ENCODE measurements at regions not wholly inside any gene's neighbourhood (a gene's known extent, or its start where the extent isn't known, plus 50 kb on each side); places are given as distances from the start of the nearest gene placed in this dataset.

- in situ Hi-C loops (cut with MboI; ENCODE audit: low pct_ligation_motif_present in 1 of 4, low pct_unique_long_range_greater_than_20kb in 1 of 4, low sequenced_read_pairs in 3 of 4), result no loop called here
Observed at GRCh38 chr2:60400462-60401246, 152.8 kb downstream of the BCL11A start.

GRCh38 chr2:60394463-60394862 lies 159.0 kb downstream of the BCL11A start:
- H3K4me1 ChIP-seq, result no peaks in the 10 kb centered on the region
- no peak overlapping the region for H3K27ac ChIP-seq
- 65 to 82% methylated on average over 2 of the region's 2 CpGs for WGBS, 2 donors (ENCODE audit: low coverage in 1 of 2)
- in situ Hi-C loops (cut with MboI; ENCODE audit: low pct_ligation_motif_present in 1 of 4, low pct_unique_long_range_greater_than_20kb in 1 of 4, low sequenced_read_pairs in 3 of 4) (no loop called here), intact Hi-C loops (cut with DNase I; ENCODE audit: low total_unique reads) (no loop called here)
- H3K4me3 ChIP-seq, result no peak overlapping the region
- H3K27me3 ChIP-seq, result no peaks in the 10 kb centered on the region
- no peaks in the 10 kb centered on the region for H3K36me3 ChIP-seq
- no peak for TF ChIP-seq CTCF (IDR thresholded peaks at IDR 0.05)
- no peak for TF ChIP-seq POLR2A (IDR thresholded peaks at IDR 0.05)
- no peak for TF ChIP-seq POLR2AphosphoS5 (IDR thresholded peaks at IDR 0.05)
- TF ChIP-seq EP300 (IDR thresholded peaks at IDR 0.05; ENCODE audit: low read depth), result no peak
- no peaks in the 10 kb centered on the region for H3K9me3 ChIP-seq
- DNase-seq, result no peak

More at GRCh38 chr2:60400462-60401246, 152.8 kb downstream of the BCL11A start:
- H3K4me1 ChIP-seq, result no peaks in the 10 kb centered on the region
- 0 to 75% methylated on average over 1 to 7 of the region's 7 CpGs for WGBS, 2 donors (ENCODE audit: low coverage in 1 of 2)
- DNase-seq, result no peak
- no peaks in the 10 kb centered on the region for H3K36me3 ChIP-seq
- no peaks in the 10 kb centered on the region for H3K27me3 ChIP-seq
- H3K27ac ChIP-seq, result no peak overlapping the region
- no peaks in the 10 kb centered on the region for H3K9me3 ChIP-seq
- TF ChIP-seq POLR2A (IDR thresholded peaks at IDR 0.05) (no peak), EP300 (IDR thresholded peaks at IDR 0.05; ENCODE audit: low read depth) (no peak)
- no peak overlapping the region for H3K4me3 ChIP-seq
- intact Hi-C loops (cut with DNase I; ENCODE audit: low total_unique reads), result no loop called here

GRCh38 chr2:60391649-60392375 lies 161.6 kb downstream of the BCL11A start:
- H3K27ac ChIP-seq, result no peak overlapping the region
- intact Hi-C loops (cut with DNase I; ENCODE audit: low total_unique reads) (no loop called here), in situ Hi-C loops (cut with MboI; ENCODE audit: low pct_ligation_motif_present in 1 of 4, low pct_unique_long_range_greater_than_20kb in 1 of 4, low sequenced_read_pairs in 3 of 4) (no loop called here)
- no peaks in the 10 kb centered on the region for H3K9me3 ChIP-seq
- H3K4me3 ChIP-seq, result no peak overlapping the region
- H3K4me1 ChIP-seq, result no peaks in the 10 kb centered on the region
- no peaks in the 10 kb centered on the region for H3K27me3 ChIP-seq
- H3K36me3 ChIP-seq, result no peaks in the 10 kb centered on the region
- TF ChIP-seq POLR2AphosphoS5 (IDR thresholded peaks at IDR 0.05), result no peak
- TF ChIP-seq POLR2A (IDR thresholded peaks at IDR 0.05), result no peak
- no peak for TF ChIP-seq EP300 (IDR thresholded peaks at IDR 0.05; ENCODE audit: low read depth)
- DNase-seq, result no peak
- WGBS, 2 donors (ENCODE audit: low coverage in 1 of 2), result 40 to 83% methylated on average over 1 to 7 of the region's 7 CpGs

- intact Hi-C loops (cut with DNase I; ENCODE audit: low total_unique reads) (no loop called here), in situ Hi-C loops (cut with MboI; ENCODE audit: low pct_ligation_motif_present in 1 of 4, low pct_unique_long_range_greater_than_20kb in 1 of 4, low sequenced_read_pairs in 3 of 4) (no loop called here)
- Histone ChIP-seq H3K36me3 (no peaks in the 10 kb centered on the region), H3K4me3 (no peak overlapping the region), H3K4me1 (no peaks in the 10 kb centered on the region), H3K27me3 (no peaks in the 10 kb centered on the region), H3K27ac (no peak overlapping the region), H3K9me3 (no peaks in the 10 kb centered on the region)
- TF ChIP-seq POLR2A (IDR thresholded peaks at IDR 0.05), result no peak
- TF ChIP-seq EP300 (IDR thresholded peaks at IDR 0.05; ENCODE audit: low read depth), result no peak
- no peak for TF ChIP-seq CTCF (IDR thresholded peaks at IDR 0.05)
- TF ChIP-seq POLR2AphosphoS5 (IDR thresholded peaks at IDR 0.05), result no peak
- DNase-seq, result no peak
- 46 to 50% methylated on average over 3 to 6 of the region's 6 CpGs for WGBS, 2 donors (ENCODE audit: low coverage in 1 of 2)
Observed at GRCh38 chr2:60391230-60391629, 162.2 kb downstream of the BCL11A start.

GRCh38 chr2:60386436-60386835 lies 167.0 kb downstream of the BCL11A start:
- 85 to 86% methylated on average over 2 of the region's 2 CpGs for WGBS, 2 donors (ENCODE audit: low coverage in 1 of 2)
- in situ Hi-C loops (cut with MboI; ENCODE audit: low pct_ligation_motif_present in 1 of 4, low pct_unique_long_range_greater_than_20kb in 1 of 4, low sequenced_read_pairs in 3 of 4), result no loop called here
- no peaks in the 10 kb centered on the region for H3K9me3 ChIP-seq
- no peak for DNase-seq
- no peak overlapping the region for H3K4me3 ChIP-seq
- H3K27ac ChIP-seq, result no peak overlapping the region
- intact Hi-C loops (cut with DNase I; ENCODE audit: low total_unique reads), result no loop called here
- no peaks in the 10 kb centered on the region for H3K4me1 ChIP-seq
- H3K27me3 ChIP-seq, result no peaks in the 10 kb centered on the region
- TF ChIP-seq CTCF (IDR thresholded peaks at IDR 0.05) (no peak), POLR2AphosphoS5 (IDR thresholded peaks at IDR 0.05) (no peak), EP300 (IDR thresholded peaks at IDR 0.05; ENCODE audit: low read depth) (no peak), POLR2A (IDR thresholded peaks at IDR 0.05) (no peak)
- no peaks in the 10 kb centered on the region for H3K36me3 ChIP-seq

Data from transverse colon (tissue), 4 donors.